Right cardiac atrium (tissue), 5 donors: ENCODE measurements at regions not wholly inside any gene's neighbourhood (a gene's known extent, or its start where the extent isn't known, plus 50 kb on each side); places are given as distances from the start of the nearest gene placed in this dataset.

Experiments
- ATAC-seq, 2 donors: fragments of 200-7000 bp; cut with Tn5 transposase; one replicate each; pipeline versions ENCODE4 v1.8.0 to v1.9.1; 2020; ENCODE audit warnings: moderate library complexity in 2 of 2, mild to moderate bottlenecking in 1 of 2
- DNase-seq, 3 donors: peaks; one replicate each; pipeline ENCODE4 v3.0.0-alpha.2; 2020
- H3K27ac ChIP-seq: one replicate; pipeline ENCODE4 v1.5.1; 2013; ENCODE audit warnings: mild to moderate bottlenecking, low read length, control low read depth, moderate library complexity
- H3K27me3 ChIP-seq: one replicate; pipeline ENCODE4 v1.6.1; 2013; ENCODE audit not compliant: control insufficient read depth, insufficient read depth
- H3K4me1 ChIP-seq: one replicate; pipeline ENCODE4 v1.6.1; 2013; ENCODE audit warnings: low read length; ENCODE audit not compliant: control insufficient read depth, insufficient read depth
- H3K4me3 ChIP-seq: one replicate; pipeline ENCODE4 v1.5.1; 2013; ENCODE audit warnings: low read length, control low read depth
- H3K9me3 ChIP-seq: one replicate; pipeline ENCODE4 v1.6.1; 2013; ENCODE audit warnings: low read length; ENCODE audit not compliant: control insufficient read depth
- WGBS: extraction: QIAGEN DNeasy Blood & Tissue Kit; methylation state at CpG from one replicate; pipeline ENCODE4 v1.1.7; 2013; 5-methylcytosine and 5-hydroxymethylcytosine counted together
- intact Hi-C, 4 donors: fragments of 100-400 bp; cut with DNase I; formaldehyde crosslinking; loops; one replicate each; pipeline versions ENCODE4 v1.11.0 to v1.14.0; 2022 to 2023
- donor health status: healthy with polysubstance abuse.
- donor health status: DM: no; HTN: yes; CAD: no.
- donor health status: DM: no; HTN: no; CAD: no.
- donor health status: DM: no; HTN: yes; CAD: no; lungs with severe emphysema.
- donor health status: DM: yes; HTN: yes; CAD: no.

DNA sequence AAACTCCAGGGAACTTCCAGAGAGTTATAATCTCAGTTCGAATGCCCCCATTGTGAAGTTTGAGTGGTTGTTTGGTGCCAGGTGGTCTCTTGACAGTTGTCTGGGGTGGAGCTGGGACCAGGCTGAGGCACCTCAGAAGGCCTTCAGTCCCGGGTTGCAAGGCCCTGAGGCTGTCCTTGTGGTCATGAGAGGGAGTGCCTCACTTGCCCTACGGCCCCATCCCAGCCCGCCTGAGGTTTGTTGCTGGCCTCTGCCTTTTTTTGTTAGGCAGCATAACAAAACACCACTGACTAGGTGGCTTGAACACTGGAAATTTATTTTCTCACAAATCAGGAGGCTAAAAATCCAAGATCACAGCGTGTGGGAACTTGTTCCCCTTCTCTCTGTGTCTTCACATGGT, 73.0 kb upstream of the PAPPA start:
- intact Hi-C loops = no loop called here
- ATAC-seq = no peak
- Histone ChIP-seq H3K9me3 (no peaks in the 10 kb centered on the region), H3K27me3 (no peaks in the 10 kb centered on the region), H3K27ac (no peak overlapping the region), H3K4me1 (no peaks in the 10 kb centered on the region), H3K4me3 (no peak overlapping the region)
- 78% methylated on average over 5 of the region's 5 CpGs for WGBS
- DNase-seq = no peak

DNA sequence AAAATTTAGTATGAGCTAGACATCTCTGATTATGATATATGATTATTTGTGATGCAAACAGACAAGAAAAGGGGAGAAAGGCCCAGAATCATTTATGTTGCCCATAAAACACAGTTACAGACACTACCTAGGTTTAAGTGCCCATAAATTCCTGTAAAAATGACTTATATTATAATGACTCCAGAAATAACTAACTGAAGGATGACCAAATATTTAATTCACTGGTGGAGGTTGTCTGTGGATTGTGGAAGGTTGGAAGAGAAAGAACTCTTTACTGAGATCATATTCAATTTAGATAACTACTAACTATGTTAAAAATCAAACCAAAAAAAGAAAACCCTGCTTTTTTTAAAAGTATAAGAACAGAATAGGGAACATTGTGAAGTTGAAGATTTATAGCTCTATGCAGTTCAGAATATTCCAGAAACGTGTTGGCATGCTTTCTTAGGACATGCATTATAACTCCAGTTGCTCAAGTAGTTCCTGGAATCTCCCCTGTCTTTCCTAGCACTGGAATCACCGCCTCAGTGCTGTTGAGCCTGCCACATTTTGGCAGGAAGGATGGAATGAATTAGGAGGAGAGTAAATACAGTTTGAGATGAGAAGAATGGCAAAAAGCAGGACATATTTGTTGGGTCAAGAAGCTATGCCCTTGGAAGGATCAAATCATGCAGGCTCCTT, 72.0 kb upstream of the PAPPA start:
- ATAC-seq (peak in 1 of 2 donors; percentile 36), DNase-seq (no peak)
- Histone ChIP-seq H3K27ac (no peak overlapping the region), H3K27me3 (no peaks in the 10 kb centered on the region), H3K9me3 (no peaks in the 10 kb centered on the region), H3K4me1 (no peaks in the 10 kb centered on the region), H3K4me3 (no peak overlapping the region)
- 33% methylated on average over 2 of the region's 2 CpGs for WGBS
- intact Hi-C loops = no loop called here

DNA sequence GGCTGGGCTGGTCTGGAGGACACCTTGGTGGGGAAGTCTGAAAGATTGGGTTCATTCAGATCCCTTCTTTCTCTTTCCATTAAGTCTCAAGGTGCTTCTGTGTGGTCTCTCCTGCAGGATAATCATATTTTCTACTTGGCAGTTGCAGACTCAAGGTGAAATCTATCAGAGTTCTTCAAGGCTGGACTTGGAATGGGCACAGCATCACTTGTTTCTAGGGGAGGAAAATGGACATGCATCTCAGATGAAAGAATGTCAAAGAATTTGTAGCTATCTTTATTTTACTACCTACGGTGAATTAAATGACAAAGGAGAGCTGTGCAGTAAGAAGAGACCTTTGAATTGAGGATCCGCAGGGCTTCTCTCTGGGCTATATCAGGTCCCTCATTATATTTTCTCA, 69.8 kb upstream of the PAPPA start:
- Histone ChIP-seq H3K4me1 (no peaks in the 10 kb centered on the region), H3K9me3 (no peaks in the 10 kb centered on the region), H3K27me3 (no peaks in the 10 kb centered on the region), H3K27ac (no peak overlapping the region), H3K4me3 (no peak overlapping the region)
- ATAC-seq = no peak
- WGBS = 91% methylated on average over 2 of the region's 2 CpGs
- no peak for DNase-seq
- intact Hi-C loops = no loop called here

DNA sequence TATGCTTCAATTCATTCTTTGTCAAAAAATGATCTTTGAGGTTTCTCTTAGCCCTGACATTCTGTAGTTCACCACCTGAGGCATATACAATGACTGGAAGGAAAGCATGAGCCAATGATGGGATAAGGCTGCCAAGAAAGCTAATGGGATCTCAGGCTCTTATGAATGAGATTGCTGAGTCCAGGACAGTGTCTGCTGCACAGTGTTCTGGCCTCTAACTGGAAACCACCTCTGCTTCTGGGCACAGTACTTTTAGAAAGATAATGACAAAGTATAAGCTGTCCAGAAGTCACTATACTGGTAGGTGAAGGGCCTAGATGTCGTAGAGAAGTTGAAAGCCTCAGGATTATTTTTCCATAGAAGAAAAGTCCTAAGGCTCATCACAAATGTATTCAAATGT, 69.1 kb upstream of the PAPPA start:
- ATAC-seq (no peak), DNase-seq (no peak)
- Histone ChIP-seq H3K4me3 (no peak overlapping the region), H3K4me1 (no peaks in the 10 kb centered on the region), H3K27ac (no peak overlapping the region), H3K9me3 (no peaks in the 10 kb centered on the region), H3K27me3 (no peaks in the 10 kb centered on the region)
- 71% methylated on average over 1 of the region's 1 CpG for whole genome bisulfite sequencing
- intact Hi-C loops = no loop called here

DNA sequence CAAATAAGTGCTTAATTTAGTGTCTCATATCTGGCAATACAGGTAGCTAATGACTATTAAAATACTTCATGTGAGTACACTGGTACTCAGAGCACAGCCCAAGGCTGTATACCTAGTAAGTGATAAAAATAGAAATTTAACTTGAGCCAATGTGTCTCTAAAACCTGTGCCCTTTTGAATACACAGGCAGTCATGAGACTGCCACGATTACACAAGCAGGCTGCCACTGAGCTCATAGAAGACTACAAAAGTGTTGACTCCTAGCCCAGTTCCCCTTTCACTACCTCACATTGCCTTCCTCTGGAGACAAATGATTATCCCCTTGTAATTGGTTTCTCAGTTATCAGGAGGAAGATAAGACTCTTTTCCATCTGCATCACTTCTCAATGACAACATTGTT, 66.3 kb upstream of the PAPPA start:
- Histone ChIP-seq H3K4me1 (no peaks in the 10 kb centered on the region), H3K4me3 (no peak overlapping the region), H3K27me3 (no peaks in the 10 kb centered on the region), H3K9me3 (no peaks in the 10 kb centered on the region), H3K27ac (no peak overlapping the region)
- intact Hi-C loops = loop anchor here in 1 of 4 donors (5.0 kb wide), 1 partner anchor 40 kb away; no protein-coding TSS in a partner anchor
- ATAC-seq (peak; percentile 90 to 92), DNase-seq (peak; percentile 39 to 69 (median 39))
- 13% methylated on average over 1 of the region's 1 CpG for WGBS

DNA sequence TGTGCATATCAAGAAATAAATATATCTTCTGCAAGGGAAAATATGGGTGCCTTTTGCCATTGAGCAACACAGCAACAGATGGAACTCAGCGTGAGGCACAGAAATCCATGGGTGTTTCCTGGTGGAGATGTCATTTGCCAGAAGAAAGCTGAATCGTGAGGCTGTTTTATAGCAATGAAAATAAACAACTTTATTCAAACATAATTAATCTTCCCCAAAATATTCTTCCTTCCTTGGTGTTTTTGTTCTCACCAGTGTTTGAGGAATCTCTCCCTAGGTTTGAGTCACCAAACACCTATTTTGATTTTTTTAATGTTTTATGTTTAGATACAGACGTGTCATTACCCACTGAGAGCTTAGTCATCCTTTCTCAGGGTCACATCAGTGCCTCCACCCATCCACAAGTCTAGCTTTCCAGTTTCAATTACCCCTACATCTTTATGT, 65.8 kb upstream of the PAPPA start:
- peak in 1 of 2 donors; percentile 51 for ATAC-seq
- Histone ChIP-seq H3K9me3 (no peaks in the 10 kb centered on the region), H3K27me3 (no peaks in the 10 kb centered on the region), H3K4me1 (no peaks in the 10 kb centered on the region), H3K4me3 (no peak overlapping the region), H3K27ac (no peak overlapping the region)
- intact Hi-C loops = loop anchor here in 1 of 4 donors (5.0 kb wide), 1 partner anchor 40 kb away; no protein-coding TSS in a partner anchor
- no peak for DNase-seq
- WGBS = 36% methylated on average over 3 of the region's 3 CpGs

DNA sequence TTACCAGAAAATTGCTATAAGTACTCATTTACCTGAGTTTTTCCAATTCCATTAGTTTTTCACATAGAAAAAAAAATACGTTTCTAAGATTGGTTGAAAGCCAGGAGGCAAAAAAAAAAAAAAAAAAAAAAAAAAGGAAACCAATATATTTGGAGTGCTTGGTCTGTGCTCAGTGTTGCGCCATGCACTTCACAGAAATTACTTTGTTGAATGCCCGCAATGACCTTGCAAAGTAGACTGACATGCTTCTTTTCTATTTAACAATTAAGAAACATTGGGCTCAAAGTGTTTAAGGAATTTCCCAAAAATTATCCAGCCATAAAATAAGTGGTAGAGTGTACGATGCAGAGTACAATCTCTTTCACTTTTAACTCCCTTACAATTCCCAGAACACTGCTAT, 65.2 kb upstream of the PAPPA start:
- H3K4me3 ChIP-seq = no peak overlapping the region
- intact Hi-C loops = loop anchor here in 1 of 4 donors (5.0 kb wide), 1 partner anchor 39 kb away; no protein-coding TSS in a partner anchor
- no peaks in the 10 kb centered on the region for H3K9me3 ChIP-seq
- DNase-seq = no peak
- no peaks in the 10 kb centered on the region for H3K4me1 ChIP-seq
- 73% methylated on average over 4 of the region's 4 CpGs for WGBS
- ATAC-seq = no peak
- H3K27me3 ChIP-seq = no peaks in the 10 kb centered on the region
- no peak overlapping the region for H3K27ac ChIP-seq

DNA sequence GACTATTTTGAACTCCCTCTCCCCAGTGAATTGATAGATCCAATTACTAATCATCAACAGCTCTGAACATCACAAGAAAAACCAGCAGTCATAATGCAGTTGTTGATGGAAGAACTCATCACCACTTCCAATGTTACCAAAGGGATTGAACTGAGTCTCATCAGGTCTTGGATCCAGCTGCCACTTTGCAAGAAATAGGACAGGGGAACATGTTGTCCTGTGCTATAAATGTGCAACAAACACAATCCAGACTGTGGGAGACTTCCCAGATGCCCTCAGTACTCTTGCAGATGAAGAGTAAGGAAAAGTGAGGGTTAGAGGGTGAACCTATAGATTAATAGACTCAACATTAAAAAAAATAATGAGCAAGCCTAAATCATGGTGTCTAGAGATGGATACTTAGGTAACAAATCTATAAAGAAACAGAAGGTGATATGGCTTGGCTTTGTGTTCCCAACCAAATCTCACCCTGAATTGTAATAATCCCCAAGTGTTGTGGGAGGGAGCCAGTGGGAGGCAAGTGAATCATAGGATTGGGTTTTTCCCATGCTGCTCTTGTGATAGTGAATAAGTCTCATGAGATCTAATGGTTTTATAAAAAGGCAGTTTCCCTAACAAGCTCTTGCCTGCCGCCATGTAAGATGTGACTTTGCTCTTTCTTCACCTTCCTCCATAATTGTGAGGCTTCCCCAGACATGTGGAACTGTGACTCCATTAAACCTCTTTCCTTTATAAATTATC, 63.4 kb upstream of the PAPPA start:
- intact Hi-C loops = no loop called here
- Histone ChIP-seq H3K27ac (no peak overlapping the region), H3K4me3 (no peak overlapping the region), H3K27me3 (no peaks in the 10 kb centered on the region), H3K4me1 (no peaks in the 10 kb centered on the region), H3K9me3 (no peaks in the 10 kb centered on the region)
- ATAC-seq (no peak), DNase-seq (no peak)
- 89% methylated on average over 1 of the region's 1 CpG for WGBS

DNA sequence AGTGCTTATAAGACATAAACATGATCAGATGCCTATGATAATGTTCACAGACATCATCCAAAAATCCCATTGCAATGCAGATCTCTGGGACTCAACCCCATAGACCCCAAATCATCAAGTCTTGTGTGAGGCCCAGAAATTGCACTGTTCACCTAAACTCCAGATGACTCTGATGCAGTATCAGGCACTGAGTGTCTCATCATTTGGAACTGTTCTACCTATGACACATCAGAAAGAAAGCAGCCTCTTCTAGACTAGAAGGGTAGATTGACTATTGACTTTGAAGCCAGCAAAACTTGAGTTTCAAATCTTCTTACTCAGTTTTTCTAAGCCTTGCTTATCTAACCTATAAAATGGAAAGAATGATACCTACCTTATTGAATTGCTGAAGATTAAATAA, 58.7 kb upstream of the PAPPA start:
- no peaks in the 10 kb centered on the region for H3K4me1 ChIP-seq
- no peak overlapping the region for H3K27ac ChIP-seq
- no peak for DNase-seq
- intact Hi-C loops = no loop called here
- ATAC-seq = no peak
- no peaks in the 10 kb centered on the region for H3K9me3 ChIP-seq
- H3K4me3 ChIP-seq = no peak overlapping the region
- H3K27me3 ChIP-seq = no peaks in the 10 kb centered on the region

DNA sequence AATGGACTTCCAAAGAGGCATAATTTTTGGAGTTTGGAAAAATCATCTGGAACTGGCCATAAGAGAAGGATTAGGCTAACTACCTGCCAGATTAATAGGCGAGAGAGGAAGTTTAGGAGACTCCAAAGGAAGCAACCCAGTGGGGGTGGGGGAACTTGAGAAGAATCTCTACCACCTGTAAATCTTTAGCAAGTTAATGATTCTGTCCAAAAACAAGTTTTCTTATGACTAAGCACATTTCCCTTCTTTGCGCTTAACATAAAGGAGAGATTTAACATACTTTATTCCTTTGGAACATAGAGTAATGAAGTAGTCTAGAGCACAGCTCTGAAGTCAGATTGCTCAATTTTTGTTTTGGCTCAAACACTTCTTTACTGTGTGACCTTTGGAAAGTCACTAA, 58.2 kb upstream of the PAPPA start:
- Histone ChIP-seq H3K27me3 (no peaks in the 10 kb centered on the region), H3K27ac (no peak overlapping the region), H3K9me3 (no peaks in the 10 kb centered on the region), H3K4me1 (no peaks in the 10 kb centered on the region), H3K4me3 (no peak overlapping the region)
- 87% methylated on average over 2 of the region's 2 CpGs for WGBS
- DNase-seq (no peak), ATAC-seq (no peak)
- intact Hi-C loops = no loop called here

DNA sequence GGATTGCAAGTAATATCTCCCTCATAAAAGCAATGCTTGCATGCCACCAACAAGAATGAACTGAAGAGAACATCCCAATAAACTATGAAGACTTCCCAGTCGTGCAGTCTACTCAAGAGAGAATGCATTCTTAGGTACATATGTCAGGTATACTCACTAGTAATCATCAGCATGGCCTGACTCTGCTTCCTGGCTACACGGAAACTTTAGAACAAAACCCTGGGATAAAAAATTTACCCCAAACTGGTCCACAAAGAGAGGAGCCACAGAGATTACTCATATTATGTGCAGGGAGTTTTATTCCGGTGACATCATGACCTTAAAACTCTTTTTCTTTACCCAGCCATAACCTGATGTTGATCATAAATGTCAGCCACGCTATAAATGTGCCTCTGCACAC, 57.5 kb upstream of the PAPPA start:
- H3K4me3 ChIP-seq = no peak overlapping the region
- no peaks in the 10 kb centered on the region for H3K9me3 ChIP-seq
- ATAC-seq (no peak), DNase-seq (no peak)
- WGBS = 70% methylated on average over 4 of the region's 4 CpGs
- H3K4me1 ChIP-seq = no peaks in the 10 kb centered on the region
- intact Hi-C loops = no loop called here
- no peak overlapping the region for H3K27ac ChIP-seq
- no peaks in the 10 kb centered on the region for H3K27me3 ChIP-seq
